Spleen (tissue), 11 donors: ENCODE measurements at regions not wholly inside any gene's neighbourhood (a gene's known extent, or its start where the extent isn't known, plus 50 kb on each side); places are given as distances from the start of the nearest gene placed in this dataset.
A peak's percentile ranks its signal among the peaks of the same experiment; 100 is the strongest.

Experiments used
- DNase-seq: peaks from one replicate; pipeline ENCODE4 v3.0.0-alpha.2; 2020
- H3K27ac ChIP-seq, 8 donors: fragments of 200-600 bp; sonication (generic) in 7 of 8; 1 replicate in 4 of 8; 2 replicates in 4 of 8; pipeline versions ENCODE4 v1.5.0 to v1.8.0; 2016 to 2021; ENCODE audit warnings: inconsistent platforms in 4 of 8, mild to moderate bottlenecking in 4 of 8, moderate library complexity in 1 of 8
- H3K27me3 ChIP-seq, 7 donors: fragments of 200-600 bp; sonication (generic) in 6 of 7; replicated peaks in 1 of 7; 1 replicate in 4 of 7; 2 replicates in 3 of 7; pipeline versions ENCODE4 v1.5.0 to v1.8.0; 2016 to 2021; ENCODE audit warnings: inconsistent platforms in 3 of 7, mild to moderate bottlenecking in 1 of 7
- H3K36me3 ChIP-seq, 6 donors: fragments of 200-600 bp; sonication (generic) in 5 of 6; 1 replicate in 4 of 6; 2 replicates in 2 of 6; pipeline versions ENCODE4 v1.5.0 to v1.8.0; 2016 to 2021; ENCODE audit warnings: inconsistent platforms in 2 of 6
- H3K4me1 ChIP-seq, 6 donors: fragments of 200-600 bp; sonication (generic) in 5 of 6; 1 replicate in 3 of 6; 2 replicates in 3 of 6; pipeline versions ENCODE4 v1.5.0 to v1.8.0; 2016 to 2021; ENCODE audit warnings: inconsistent platforms in 3 of 6
- H3K4me3 ChIP-seq, 8 donors: fragments of 200-600 bp; sonication (generic) in 7 of 8; 1 replicate in 4 of 8; 2 replicates in 4 of 8; pipeline versions ENCODE4 v1.5.0 to v1.8.0; 2016 to 2021; ENCODE audit warnings: inconsistent platforms in 4 of 8, mild to moderate bottlenecking in 4 of 8, moderate library complexity in 2 of 8
- H3K9me3 ChIP-seq, 8 donors: fragments of 200-600 bp; sonication (generic) in 7 of 8; 1 replicate in 4 of 8; 2 replicates in 4 of 8; pipeline versions ENCODE4 v1.5.0 to v1.8.0; 2016 to 2021; ENCODE audit warnings: inconsistent platforms in 4 of 8
- CTCF ChIP-seq, 11 experiments: fragments of 200-600 bp in 7 of 11; fragments of 450-650 bp in 4 of 11; sonication (generic) in 4 of 11; IDR thresholded peaks in 8 of 11; conservative IDR thresholded peaks in 3 of 11; 1 replicate in 7 of 11; 2 replicates in 4 of 11; pipeline versions ENCODE4 v1.4.0 to v1.8.0; 2016 to 2021; ENCODE audit warnings: antibody characterized with exemption in 11 of 11, inconsistent platforms in 4 of 11, mild to moderate bottlenecking in 1 of 11
- POLR2A ChIP-seq, 3 donors: fragments of 450-650 bp; IDR thresholded peaks; one replicate each; pipeline ENCODE4 v1.5.1; 2017; ENCODE audit warnings: antibody characterized with exemption in 3 of 3, mild to moderate bottlenecking in 1 of 3
- POLR2AphosphoS5 ChIP-seq, 3 donors: sonication (generic); formaldehyde crosslinking; IDR thresholded peaks; one replicate each; pipeline ENCODE4 v1.5.1; 2017; ENCODE audit warnings: antibody characterized with exemption in 3 of 3
- WGBS, 5 donors: extraction: QIAGEN DNeasy Blood & Tissue Kit in 3 of 5; methylation state at CpG; one replicate each; pipeline versions ENCODE4 v1.1.5 to v1.1.7; 2013 to 2018; 5-methylcytosine and 5-hydroxymethylcytosine counted together
- intact Hi-C: fragments of 100-400 bp; cut with DNase I; formaldehyde crosslinking; loops from one replicate; pipeline ENCODE4 v1.15.0; 2023; ENCODE audit warnings: low total_unique reads
- donor health status: healthy with polysubstance abuse.
- donor health status: DM: no; HTN: no; CAD: no; lungs with moderate emphysema.
- donor health status: DM: no; HTN: no; CAD: no.
- donor health status: Bipolar disorder and iron deficiency.
- donor health status: healthy.
- donor health status: DM: no; HTN: no; CAD: no.
- donor health status: DM: yes; HTN: yes; CAD: no.

- peaks cover 0 to 19% (median 5%) of the 10 kb centered on the region in 6 donors for H3K4me1 ChIP-seq
- WGBS, 5 donors, result 16 to 31% (median 24%) methylated on average over 6 of the region's 6 CpGs
- no peaks in the 10 kb centered on the region for H3K9me3 ChIP-seq
- H3K4me3 ChIP-seq, result no peak overlapping the region
- H3K36me3 ChIP-seq, result no peaks in the 10 kb centered on the region
- no peaks in the 10 kb centered on the region for H3K27me3 ChIP-seq
- H3K27ac ChIP-seq, result peak overlapping the region in 6 of 8 donors; percentile 2 to 45 (median 32)
- intact Hi-C loops, result no loop called here
- TF ChIP-seq POLR2AphosphoS5 (IDR thresholded peaks at IDR 0.05) (no peak), CTCF (IDR thresholded peaks at IDR 0.05 in 8 of 11, conservative IDR thresholded peaks at IDR 0.05 in 3 of 11) (no peak), POLR2A (IDR thresholded peaks at IDR 0.05) (no peak)
- no peak for DNase-seq
These were observed 94.2 kb upstream of the THRB start for GRCh38 chr3:24588629-24589512.

GRCh38 chr3:24589513-24589851, 94.8 kb upstream of the THRB start:
- Histone ChIP-seq H3K4me3 (no peak overlapping the region), H3K36me3 (no peaks in the 10 kb centered on the region), H3K9me3 (no peaks in the 10 kb centered on the region), H3K27ac (peak overlapping the region in 4 of 8 donors; percentile 10 to 45 (median 36)), H3K27me3 (no peaks in the 10 kb centered on the region), H3K4me1 (peaks cover 0 to 19% (median 5%) of the 10 kb centered on the region in 6 donors)
- intact Hi-C loops, result no loop called here
- 13 to 30% (median 25%) methylated on average over 1 of the region's 1 CpG for WGBS, 5 donors
- no peak for DNase-seq
- no peak for TF ChIP-seq POLR2A (IDR thresholded peaks at IDR 0.05)
- no peak for TF ChIP-seq CTCF (IDR thresholded peaks at IDR 0.05 in 8 of 11, conservative IDR thresholded peaks at IDR 0.05 in 3 of 11)
- no peak for TF ChIP-seq POLR2AphosphoS5 (IDR thresholded peaks at IDR 0.05)

GRCh38 chr3:24589931-24590880, 95.6 kb upstream of the THRB start:
- intact Hi-C loops, result no loop called here
- no peak for DNase-seq
- Histone ChIP-seq H3K36me3 (no peaks in the 10 kb centered on the region), H3K9me3 (no peaks in the 10 kb centered on the region), H3K4me1 (peaks cover 0 to 19% (median 5%) of the 10 kb centered on the region in 6 donors), H3K4me3 (no peak overlapping the region), H3K27me3 (no peaks in the 10 kb centered on the region), H3K27ac (no peak overlapping the region)
- WGBS, 5 donors, result 63 to 74% (median 67%) methylated on average over 3 of the region's 3 CpGs
- TF ChIP-seq POLR2A (IDR thresholded peaks at IDR 0.05) (no peak), POLR2AphosphoS5 (IDR thresholded peaks at IDR 0.05) (no peak), CTCF (IDR thresholded peaks at IDR 0.05 in 8 of 11, conservative IDR thresholded peaks at IDR 0.05 in 3 of 11) (no peak)

- Histone ChIP-seq H3K4me1 (peaks cover 0 to 19% (median 5%) of the 10 kb centered on the region in 6 donors), H3K27ac (no peak overlapping the region), H3K9me3 (no peaks in the 10 kb centered on the region), H3K27me3 (no peaks in the 10 kb centered on the region), H3K4me3 (no peak overlapping the region), H3K36me3 (no peaks in the 10 kb centered on the region)
- DNase-seq, result no peak
- TF ChIP-seq CTCF (IDR thresholded peaks at IDR 0.05 in 8 of 11, conservative IDR thresholded peaks at IDR 0.05 in 3 of 11) (no peak), POLR2AphosphoS5 (IDR thresholded peaks at IDR 0.05) (no peak), POLR2A (IDR thresholded peaks at IDR 0.05) (no peak)
- intact Hi-C loops, result no loop called here
These were observed 96.5 kb upstream of the THRB start for GRCh38 chr3:24591191-24591590.
